GM23338 (cell line): ENCODE measurements at regions not wholly inside any gene's neighbourhood (a gene's known extent, or its start where the extent isn't known, plus 50 kb on each side); places are given as distances from the start of the nearest gene placed in this dataset.
A peak's percentile ranks its signal among the peaks of the same experiment; 100 is the strongest.

Experiments
- ATAC-seq: fragments of 200-7000 bp; cut with Tn5 transposase; 3 replicates; pipeline ENCODE4 v1.9.1; 2020
- DNase-seq: peaks from one replicate; pipeline ENCODE4 v3.0.0-alpha.2; 2015; ENCODE audit warnings: low spot score
- H2AFZ ChIP-seq: fragments of 200-600 bp; sonication (generic); 2 replicates; pipeline ENCODE4 v1.8.0; 2016; ENCODE audit warnings: antibody characterized with exemption, mild to moderate bottlenecking, moderate library complexity
- H3F3A ChIP-seq: fragments of 200-600 bp; sonication (generic); replicated peaks from 2 replicates; pipeline ENCODE4 v1.8.0; 2017; ENCODE audit warnings: antibody characterized with exemption, mixed run types, low read depth
- H3K27ac ChIP-seq: fragments of 200-600 bp; sonication (generic); 2 replicates; pipeline ENCODE4 v1.6.1; 2016; ENCODE audit warnings: low read depth
- H3K27me3 ChIP-seq: fragments of 200-600 bp; sonication (generic); 2 replicates; pipeline ENCODE4 v1.8.0; 2016; ENCODE audit warnings: mild to moderate bottlenecking, mixed run types, moderate library complexity; ENCODE audit not compliant: insufficient read depth
- H3K36me3 ChIP-seq: fragments of 200-600 bp; sonication (generic); 2 replicates; pipeline ENCODE4 v1.8.0; 2016; ENCODE audit warnings: mild to moderate bottlenecking; ENCODE audit not compliant: insufficient read depth
- H3K4me1 ChIP-seq: fragments of 200-600 bp; sonication (generic); 2 replicates; pipeline ENCODE4 v1.8.0; 2016; ENCODE audit warnings: mild to moderate bottlenecking, moderate library complexity; ENCODE audit not compliant: insufficient read depth
- H3K4me2 ChIP-seq: fragments of 200-600 bp; sonication (generic); 2 replicates; pipeline ENCODE4 v1.7.1; 2017; ENCODE audit warnings: mixed run types
- H3K4me3 ChIP-seq: fragments of 200-600 bp; sonication (generic); 2 replicates; pipeline ENCODE4 v1.6.1; 2016; ENCODE audit warnings: mixed run types
- H3K79me2 ChIP-seq: fragments of 200-600 bp; sonication (generic); replicated peaks from 2 replicates; pipeline ENCODE4 v1.8.0; 2017; ENCODE audit warnings: mild to moderate bottlenecking; ENCODE audit not compliant: insufficient read depth
- H3K9me2 ChIP-seq: fragments of 200-600 bp; sonication (generic); 2 replicates; pipeline ENCODE4 v1.8.0; 2017; ENCODE audit not compliant: insufficient read depth
- H4K20me1 ChIP-seq: fragments of 200-600 bp; sonication (generic); replicated peaks from 2 replicates; pipeline ENCODE4 v1.8.0; 2017; ENCODE audit warnings: mild to moderate bottlenecking; ENCODE audit not compliant: insufficient read depth
- H3K27ac Mint-ChIP-seq: 2 replicates; pipeline ENCODE4 v1.8.0; 2020; ENCODE audit warnings: inconsistent platforms, mild to moderate bottlenecking, moderate library complexity, mixed read lengths
- H3K27me3 Mint-ChIP-seq: 3 replicates; pipeline ENCODE4 v1.8.0; 2022; ENCODE audit warnings: low read depth, mild to moderate bottlenecking, moderate library complexity, mixed read lengths, inconsistent platforms; ENCODE audit not compliant: insufficient read depth, poor library complexity
- H3K36me3 Mint-ChIP-seq: 3 replicates; pipeline ENCODE4 v1.8.0; 2021; ENCODE audit warnings: low read depth, mild to moderate bottlenecking, inconsistent platforms, moderate library complexity, mixed read lengths
- H3K4me1 Mint-ChIP-seq: 3 replicates; pipeline ENCODE4 v1.8.0; 2020; ENCODE audit warnings: mild to moderate bottlenecking, inconsistent platforms, mixed read lengths
- H3K4me3 Mint-ChIP-seq: 3 replicates; pipeline ENCODE4 v1.8.0; 2021; ENCODE audit warnings: moderate library complexity, mild to moderate bottlenecking, inconsistent platforms, mixed read lengths
- H3K9me3 Mint-ChIP-seq: 3 replicates; pipeline ENCODE4 v1.8.0; 2020; ENCODE audit warnings: moderate library complexity, mild to moderate bottlenecking, inconsistent platforms, mixed read lengths
- CREB1 ChIP-seq: fragments of 250-450 bp; sonication (Bioruptor Pico); IDR thresholded peaks from 2 replicates; pipeline ENCODE4 v1.5.0; 2020; ENCODE audit warnings: low read depth, mild to moderate bottlenecking, moderate library complexity
- EZH2 ChIP-seq: fragments of 200-600 bp; sonication (generic); IDR thresholded peaks from one replicate; pipeline ENCODE4 v1.8.0; 2017; ENCODE audit warnings: antibody characterized with exemption, mild to moderate bottlenecking, low read depth; ENCODE audit not compliant: unreplicated experiment
- EZH2phosphoT487 ChIP-seq: fragments of 200-600 bp; sonication (generic); IDR thresholded peaks from one replicate; pipeline ENCODE4 v1.8.1; 2018; ENCODE audit warnings: antibody characterized with exemption; ENCODE audit not compliant: unreplicated experiment
- JUNB ChIP-seq: IDR thresholded peaks from one replicate; pipeline ENCODE4 v1.6.1; 2016; ENCODE audit warnings: antibody characterized with exemption; ENCODE audit not compliant: unreplicated experiment
- NANOG ChIP-seq: IDR thresholded peaks from 2 replicates; pipeline ENCODE4 v1.6.1; 2016; ENCODE audit warnings: antibody characterized with exemption, borderline replicate concordance
- POLR2AphosphoS5 ChIP-seq: IDR thresholded peaks from 2 replicates; pipeline ENCODE4 v1.6.1; 2016; ENCODE audit warnings: antibody characterized with exemption, low read depth
- STAT1 ChIP-seq: IDR thresholded peaks from one replicate; pipeline ENCODE4 v1.6.1; 2016; ENCODE audit warnings: antibody characterized with exemption; ENCODE audit not compliant: unreplicated experiment
- ZNF114 ChIP-seq: fragments of 250-450 bp; sonication (Bioruptor Pico); IDR thresholded peaks from 2 replicates; pipeline ENCODE4 v1.5.0; 2020; ENCODE audit warnings: mild to moderate bottlenecking, moderate library complexity
- ZNF331 ChIP-seq: fragments of 250-450 bp; sonication (Bioruptor Pico); IDR thresholded peaks from 2 replicates; pipeline ENCODE4 v1.5.0; 2020; ENCODE audit warnings: low read depth, mild to moderate bottlenecking, moderate library complexity
- TF ChIP-seq, protein P1 (sequence below): IDR thresholded peaks from one replicate; pipeline ENCODE4 v1.6.1; 2018; ENCODE audit warnings: antibody characterized with exemption; ENCODE audit not compliant: unreplicated experiment
- TF ChIP-seq, protein P2 (sequence below): IDR thresholded peaks from 2 replicates; pipeline ENCODE4 v1.6.1; 2016; ENCODE audit warnings: antibody characterized with exemption
- TF ChIP-seq, protein P3 (sequence below), 2 experiments: fragments of 200-600 bp in 1 of 2; sonication (generic) in 1 of 2; conservative IDR thresholded peaks; 2 replicates each; pipeline versions ENCODE4 v1.5.1 to v1.6.1; 2016 to 2017; ENCODE audit warnings: antibody characterized with exemption in 2 of 2, low read depth in 2 of 2, mild to moderate bottlenecking in 2 of 2, moderate library complexity in 1 of 2
- TF ChIP-seq, protein P4 (sequence below): fragments of 250-450 bp; sonication (Bioruptor Pico); IDR thresholded peaks from 2 replicates; pipeline ENCODE4 v1.5.0; 2020; ENCODE audit warnings: mild to moderate bottlenecking, moderate library complexity

DNA sequence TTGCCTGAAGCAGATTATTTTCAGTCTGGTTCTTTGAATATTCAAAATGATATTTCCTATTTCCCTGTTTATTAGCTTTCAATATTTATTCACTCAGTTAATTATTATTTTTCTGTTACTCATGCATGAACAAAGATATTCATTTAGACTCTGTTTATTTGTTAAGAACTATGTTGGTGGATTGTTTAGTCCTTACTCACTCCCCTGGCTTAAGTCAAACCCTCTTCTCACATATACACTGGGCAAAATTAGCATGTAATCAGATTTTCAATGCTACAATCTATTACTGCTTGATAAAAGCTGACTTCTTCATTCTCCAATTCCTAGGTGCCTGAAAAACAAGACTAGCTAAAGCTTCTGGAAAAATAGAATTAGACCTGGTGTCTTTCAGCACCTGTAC is 335.8 kb downstream of the FAT4 start:
- Mint-ChIP-seq H3K27me3 (no peaks in the 10 kb centered on the region), H3K4me1 (no peaks in the 10 kb centered on the region), H3K36me3 (peaks cover 12% of the 10 kb centered on the region), H3K9me3 (peaks cover 8% of the 10 kb centered on the region), H3K27ac (no peak overlapping the region), H3K4me3 (no peak overlapping the region)
- no peak overlapping the region for H3K27ac ChIP-seq
- no peaks in the 10 kb centered on the region for H3K4me1 ChIP-seq
- no peak for DNase-seq
- no peaks in the 10 kb centered on the region for H3K79me2 ChIP-seq
- no peaks in the 10 kb centered on the region for H3F3A ChIP-seq
- no peaks in the 10 kb centered on the region for H3K9me2 ChIP-seq
- ATAC-seq = no peak
- H3K4me2 ChIP-seq = no peak overlapping the region
- TF ChIP-seq STAT1 (no peak), JUNB (no peak), EZH2phosphoT487 (no peak), CREB1 (no peak), NANOG (no peak), POLR2AphosphoS5 (no peak), EZH2 (no peak), ZNF331 (CRISPR knock-in tag) (no peak), ZNF114 (CRISPR knock-in tag) (no peak)
- TF ChIP-seq, protein P1, sequence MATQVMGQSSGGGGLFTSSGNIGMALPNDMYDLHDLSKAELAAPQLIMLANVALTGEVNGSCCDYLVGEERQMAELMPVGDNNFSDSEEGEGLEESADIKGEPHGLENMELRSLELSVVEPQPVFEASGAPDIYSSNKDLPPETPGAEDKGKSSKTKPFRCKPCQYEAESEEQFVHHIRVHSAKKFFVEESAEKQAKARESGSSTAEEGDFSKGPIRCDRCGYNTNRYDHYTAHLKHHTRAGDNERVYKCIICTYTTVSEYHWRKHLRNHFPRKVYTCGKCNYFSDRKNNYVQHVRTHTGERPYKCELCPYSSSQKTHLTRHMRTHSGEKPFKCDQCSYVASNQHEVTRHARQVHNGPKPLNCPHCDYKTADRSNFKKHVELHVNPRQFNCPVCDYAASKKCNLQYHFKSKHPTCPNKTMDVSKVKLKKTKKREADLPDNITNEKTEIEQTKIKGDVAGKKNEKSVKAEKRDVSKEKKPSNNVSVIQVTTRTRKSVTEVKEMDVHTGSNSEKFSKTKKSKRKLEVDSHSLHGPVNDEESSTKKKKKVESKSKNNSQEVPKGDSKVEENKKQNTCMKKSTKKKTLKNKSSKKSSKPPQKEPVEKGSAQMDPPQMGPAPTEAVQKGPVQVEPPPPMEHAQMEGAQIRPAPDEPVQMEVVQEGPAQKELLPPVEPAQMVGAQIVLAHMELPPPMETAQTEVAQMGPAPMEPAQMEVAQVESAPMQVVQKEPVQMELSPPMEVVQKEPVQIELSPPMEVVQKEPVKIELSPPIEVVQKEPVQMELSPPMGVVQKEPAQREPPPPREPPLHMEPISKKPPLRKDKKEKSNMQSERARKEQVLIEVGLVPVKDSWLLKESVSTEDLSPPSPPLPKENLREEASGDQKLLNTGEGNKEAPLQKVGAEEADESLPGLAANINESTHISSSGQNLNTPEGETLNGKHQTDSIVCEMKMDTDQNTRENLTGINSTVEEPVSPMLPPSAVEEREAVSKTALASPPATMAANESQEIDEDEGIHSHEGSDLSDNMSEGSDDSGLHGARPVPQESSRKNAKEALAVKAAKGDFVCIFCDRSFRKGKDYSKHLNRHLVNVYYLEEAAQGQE = no peak
- TF ChIP-seq, protein P2, sequence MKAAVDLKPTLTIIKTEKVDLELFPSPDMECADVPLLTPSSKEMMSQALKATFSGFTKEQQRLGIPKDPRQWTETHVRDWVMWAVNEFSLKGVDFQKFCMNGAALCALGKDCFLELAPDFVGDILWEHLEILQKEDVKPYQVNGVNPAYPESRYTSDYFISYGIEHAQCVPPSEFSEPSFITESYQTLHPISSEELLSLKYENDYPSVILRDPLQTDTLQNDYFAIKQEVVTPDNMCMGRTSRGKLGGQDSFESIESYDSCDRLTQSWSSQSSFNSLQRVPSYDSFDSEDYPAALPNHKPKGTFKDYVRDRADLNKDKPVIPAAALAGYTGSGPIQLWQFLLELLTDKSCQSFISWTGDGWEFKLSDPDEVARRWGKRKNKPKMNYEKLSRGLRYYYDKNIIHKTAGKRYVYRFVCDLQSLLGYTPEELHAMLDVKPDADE = no peak
- TF ChIP-seq, protein P3, sequence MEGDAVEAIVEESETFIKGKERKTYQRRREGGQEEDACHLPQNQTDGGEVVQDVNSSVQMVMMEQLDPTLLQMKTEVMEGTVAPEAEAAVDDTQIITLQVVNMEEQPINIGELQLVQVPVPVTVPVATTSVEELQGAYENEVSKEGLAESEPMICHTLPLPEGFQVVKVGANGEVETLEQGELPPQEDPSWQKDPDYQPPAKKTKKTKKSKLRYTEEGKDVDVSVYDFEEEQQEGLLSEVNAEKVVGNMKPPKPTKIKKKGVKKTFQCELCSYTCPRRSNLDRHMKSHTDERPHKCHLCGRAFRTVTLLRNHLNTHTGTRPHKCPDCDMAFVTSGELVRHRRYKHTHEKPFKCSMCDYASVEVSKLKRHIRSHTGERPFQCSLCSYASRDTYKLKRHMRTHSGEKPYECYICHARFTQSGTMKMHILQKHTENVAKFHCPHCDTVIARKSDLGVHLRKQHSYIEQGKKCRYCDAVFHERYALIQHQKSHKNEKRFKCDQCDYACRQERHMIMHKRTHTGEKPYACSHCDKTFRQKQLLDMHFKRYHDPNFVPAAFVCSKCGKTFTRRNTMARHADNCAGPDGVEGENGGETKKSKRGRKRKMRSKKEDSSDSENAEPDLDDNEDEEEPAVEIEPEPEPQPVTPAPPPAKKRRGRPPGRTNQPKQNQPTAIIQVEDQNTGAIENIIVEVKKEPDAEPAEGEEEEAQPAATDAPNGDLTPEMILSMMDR (conservative IDR thresholded peaks at IDR 0.05; ENCODE audit: low read depth in 2 of 2) = no peak
- TF ChIP-seq, protein P4, sequence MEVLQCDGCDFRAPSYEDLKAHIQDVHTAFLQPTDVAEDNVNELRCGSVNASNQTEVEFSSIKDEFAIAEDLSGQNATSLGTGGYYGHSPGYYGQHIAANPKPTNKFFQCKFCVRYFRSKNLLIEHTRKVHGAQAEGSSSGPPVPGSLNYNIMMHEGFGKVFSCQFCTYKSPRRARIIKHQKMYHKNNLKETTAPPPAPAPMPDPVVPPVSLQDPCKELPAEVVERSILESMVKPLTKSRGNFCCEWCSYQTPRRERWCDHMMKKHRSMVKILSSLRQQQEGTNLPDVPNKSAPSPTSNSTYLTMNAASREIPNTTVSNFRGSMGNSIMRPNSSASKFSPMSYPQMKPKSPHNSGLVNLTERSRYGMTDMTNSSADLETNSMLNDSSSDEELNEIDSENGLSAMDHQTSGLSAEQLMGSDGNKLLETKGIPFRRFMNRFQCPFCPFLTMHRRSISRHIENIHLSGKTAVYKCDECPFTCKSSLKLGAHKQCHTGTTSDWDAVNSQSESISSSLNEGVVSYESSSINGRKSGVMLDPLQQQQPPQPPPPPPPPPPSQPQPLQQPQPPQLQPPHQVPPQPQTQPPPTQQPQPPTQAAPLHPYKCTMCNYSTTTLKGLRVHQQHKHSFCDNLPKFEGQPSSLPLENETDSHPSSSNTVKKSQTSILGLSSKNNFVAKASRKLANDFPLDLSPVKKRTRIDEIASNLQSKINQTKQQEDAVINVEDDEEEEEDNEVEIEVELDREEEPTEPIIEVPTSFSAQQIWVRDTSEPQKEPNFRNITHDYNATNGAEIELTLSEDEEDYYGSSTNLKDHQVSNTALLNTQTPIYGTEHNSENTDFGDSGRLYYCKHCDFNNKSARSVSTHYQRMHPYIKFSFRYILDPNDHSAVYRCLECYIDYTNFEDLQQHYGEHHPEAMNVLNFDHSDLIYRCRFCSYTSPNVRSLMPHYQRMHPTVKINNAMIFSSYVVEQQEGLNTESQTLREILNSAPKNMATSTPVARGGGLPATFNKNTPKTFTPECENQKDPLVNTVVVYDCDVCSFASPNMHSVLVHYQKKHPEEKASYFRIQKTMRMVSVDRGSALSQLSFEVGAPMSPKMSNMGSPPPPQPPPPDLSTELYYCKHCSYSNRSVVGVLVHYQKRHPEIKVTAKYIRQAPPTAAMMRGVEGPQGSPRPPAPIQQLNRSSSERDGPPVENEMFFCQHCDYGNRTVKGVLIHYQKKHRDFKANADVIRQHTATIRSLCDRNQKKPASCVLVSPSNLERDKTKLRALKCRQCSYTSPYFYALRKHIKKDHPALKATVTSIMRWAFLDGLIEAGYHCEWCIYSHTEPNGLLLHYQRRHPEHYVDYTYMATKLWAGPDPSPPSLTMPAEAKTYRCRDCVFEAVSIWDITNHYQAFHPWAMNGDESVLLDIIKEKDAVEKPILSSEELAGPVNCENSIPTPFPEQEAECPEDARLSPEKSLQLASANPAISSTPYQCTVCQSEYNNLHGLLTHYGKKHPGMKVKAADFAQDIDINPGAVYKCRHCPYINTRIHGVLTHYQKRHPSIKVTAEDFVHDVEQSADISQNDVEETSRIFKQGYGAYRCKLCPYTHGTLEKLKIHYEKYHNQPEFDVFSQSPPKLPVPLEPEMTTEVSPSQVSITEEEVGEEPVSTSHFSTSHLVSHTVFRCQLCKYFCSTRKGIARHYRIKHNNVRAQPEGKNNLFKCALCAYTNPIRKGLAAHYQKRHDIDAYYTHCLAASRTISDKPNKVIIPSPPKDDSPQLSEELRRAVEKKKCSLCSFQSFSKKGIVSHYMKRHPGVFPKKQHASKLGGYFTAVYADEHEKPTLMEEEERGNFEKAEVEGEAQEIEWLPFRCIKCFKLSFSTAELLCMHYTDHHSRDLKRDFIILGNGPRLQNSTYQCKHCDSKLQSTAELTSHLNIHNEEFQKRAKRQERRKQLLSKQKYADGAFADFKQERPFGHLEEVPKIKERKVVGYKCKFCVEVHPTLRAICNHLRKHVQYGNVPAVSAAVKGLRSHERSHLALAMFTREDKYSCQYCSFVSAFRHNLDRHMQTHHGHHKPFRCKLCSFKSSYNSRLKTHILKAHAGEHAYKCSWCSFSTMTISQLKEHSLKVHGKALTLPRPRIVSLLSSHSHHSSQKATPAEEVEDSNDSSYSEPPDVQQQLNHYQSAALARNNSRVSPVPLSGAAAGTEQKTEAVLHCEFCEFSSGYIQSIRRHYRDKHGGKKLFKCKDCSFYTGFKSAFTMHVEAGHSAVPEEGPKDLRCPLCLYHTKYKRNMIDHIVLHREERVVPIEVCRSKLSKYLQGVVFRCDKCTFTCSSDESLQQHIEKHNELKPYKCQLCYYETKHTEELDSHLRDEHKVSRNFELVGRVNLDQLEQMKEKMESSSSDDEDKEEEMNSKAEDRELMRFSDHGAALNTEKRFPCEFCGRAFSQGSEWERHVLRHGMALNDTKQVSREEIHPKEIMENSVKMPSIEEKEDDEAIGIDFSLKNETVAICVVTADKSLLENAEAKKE = no peak
- H4K20me1 ChIP-seq = no peaks in the 10 kb centered on the region
- H3K4me3 ChIP-seq = no peak overlapping the region
- H3K36me3 ChIP-seq = no peaks in the 10 kb centered on the region
- H3K27me3 ChIP-seq = no peaks in the 10 kb centered on the region
- H2AFZ ChIP-seq = 0 out of 2 replicates have a peak overlapping the region, but pooled peaks have one; percentile 15
